ENCODE measurements at regions not wholly inside any gene's neighbourhood (a gene's known extent, or its start where the extent isn't known, plus 50 kb on each side); places are given as distances from the start of the nearest gene placed in this dataset.

- FAIRE-seq (no peak), DNase-seq (no peak)
- Histone ChIP-seq H3K27me3 (ENCODE audit: control insufficient read depth, insufficient read depth, low read length) (no peaks in the 10 kb centered on the region), H3K9ac (ENCODE audit: low read length in 3 of 3) (no peak overlapping the region), H3K36me3 (ENCODE audit: control insufficient read depth in 2 of 3, insufficient read depth in 3 of 3, low read length in 3 of 3) (no peaks in the 10 kb centered on the region), H3K27ac (ENCODE audit: low read depth in 2 of 2, low read length in 2 of 2) (no peak overlapping the region), H3K9me3 (ENCODE audit: control insufficient read depth in 2 of 3, insufficient read depth in 1 of 3, low read length in 3 of 3) (no peaks in the 10 kb centered on the region), H3K4me3 (ENCODE audit: low read length in 3 of 3) (no peak overlapping the region), H3K4me1 (ENCODE audit: control insufficient read depth in 2 of 3, insufficient read depth in 2 of 3, low read depth in 1 of 3, low read length in 3 of 3) (no peaks in the 10 kb centered on the region)
- TF ChIP-seq CTCF (IDR thresholded peaks at IDR 0.05; ENCODE audit: borderline replicate concordance, extremely low read depth, insufficient read depth), result no peak
- intact Hi-C loops (cut with DNase I), result no loop called here
Observed at GRCh38 chr5:39867923-39868322, 443.1 kb upstream of the DAB2 start.

DNA sequence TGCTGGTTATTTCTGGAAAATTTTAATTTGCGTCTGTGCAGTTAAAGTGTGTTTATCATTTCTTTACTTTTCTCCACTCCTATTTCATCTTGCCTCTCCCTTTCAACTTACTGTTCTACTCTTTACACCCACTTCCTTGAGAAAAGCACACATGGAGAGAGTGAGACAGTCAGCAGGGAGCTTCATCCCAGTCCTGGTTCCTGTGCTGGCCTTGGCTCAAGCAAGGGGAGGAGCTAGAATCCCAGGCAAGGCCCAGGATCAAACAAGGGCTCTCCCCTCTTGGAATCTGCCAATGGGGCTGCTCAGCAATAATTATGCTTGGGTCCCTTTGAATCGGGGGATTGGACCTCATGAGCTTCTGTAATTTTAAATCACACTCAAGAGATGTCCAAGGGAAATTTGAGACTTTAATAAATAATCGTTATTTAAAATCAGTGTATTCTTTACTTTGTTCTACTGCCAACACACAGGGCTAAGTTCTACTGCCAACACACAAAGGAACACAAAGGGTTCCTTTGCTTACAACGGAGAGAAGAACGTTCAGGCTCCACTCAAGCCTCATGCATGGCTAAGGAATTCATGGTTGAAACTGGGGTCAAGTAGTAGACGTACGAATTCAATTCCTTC lies 439.3 kb upstream of the DAB2 start:
- TF ChIP-seq CTCF (IDR thresholded peaks at IDR 0.05; ENCODE audit: borderline replicate concordance, extremely low read depth, insufficient read depth), result no peak
- no peaks in the 10 kb centered on the region for H3K9me3 ChIP-seq (ENCODE audit: control insufficient read depth in 2 of 3, insufficient read depth in 1 of 3, low read length in 3 of 3)
- no peaks in the 10 kb centered on the region for H3K36me3 ChIP-seq (ENCODE audit: control insufficient read depth in 2 of 3, insufficient read depth in 3 of 3, low read length in 3 of 3)
- H3K27ac ChIP-seq (ENCODE audit: low read depth in 2 of 2, low read length in 2 of 2), result no peak overlapping the region
- H3K27me3 ChIP-seq (ENCODE audit: control insufficient read depth, insufficient read depth, low read length), result no peaks in the 10 kb centered on the region
- FAIRE-seq (no peak), DNase-seq (no peak)
- intact Hi-C loops (cut with DNase I), result no loop called here
- H3K4me3 ChIP-seq (ENCODE audit: low read length in 3 of 3), result no peak overlapping the region
- H3K9ac ChIP-seq (ENCODE audit: low read length in 3 of 3), result no peak overlapping the region
- no peaks in the 10 kb centered on the region for H3K4me1 ChIP-seq (ENCODE audit: control insufficient read depth in 2 of 3, insufficient read depth in 2 of 3, low read depth in 1 of 3, low read length in 3 of 3)

GRCh38 chr5:39857041-39857440 lies 432.3 kb upstream of the DAB2 start:
- intact Hi-C loops (cut with DNase I), result no loop called here
- H3K9ac ChIP-seq (ENCODE audit: low read length in 3 of 3), result no peak overlapping the region
- H3K27me3 ChIP-seq (ENCODE audit: control insufficient read depth, insufficient read depth, low read length), result no peaks in the 10 kb centered on the region
- FAIRE-seq, result no peak
- DNase-seq, result no peak
- no peak overlapping the region for H3K27ac ChIP-seq (ENCODE audit: low read depth in 2 of 2, low read length in 2 of 2)
- H3K4me1 ChIP-seq (ENCODE audit: control insufficient read depth in 2 of 3, insufficient read depth in 2 of 3, low read depth in 1 of 3, low read length in 3 of 3), result no peaks in the 10 kb centered on the region
- H3K4me3 ChIP-seq (ENCODE audit: low read length in 3 of 3), result no peak overlapping the region
- H3K36me3 ChIP-seq (ENCODE audit: control insufficient read depth in 2 of 3, insufficient read depth in 3 of 3, low read length in 3 of 3), result no peaks in the 10 kb centered on the region
- H3K9me3 ChIP-seq (ENCODE audit: control insufficient read depth in 2 of 3, insufficient read depth in 1 of 3, low read length in 3 of 3), result no peaks in the 10 kb centered on the region
- TF ChIP-seq CTCF (IDR thresholded peaks at IDR 0.05; ENCODE audit: borderline replicate concordance, extremely low read depth, insufficient read depth), result no peak
